Left kidney (tissue), 1 donor: ENCODE measurements at regions not wholly inside any gene's neighbourhood (a gene's known extent, or its start where the extent isn't known, plus 50 kb on each side); places are given as distances from the start of the nearest gene placed in this dataset.
A peak's percentile ranks its signal among the peaks of the same experiment; 100 is the strongest.
"Not testable (repeated sequence)": the region's sequence is repeated elsewhere in the genome, so short reads cannot be mapped to it uniquely, and the experiment has no call there.

ENCODE experiments used
- DNase-seq: peaks from one replicate; pipeline ENCODE4 v3.0.0-alpha.2; 2013

GRCh38 chr10:121278386-121278785 is 319.9 kb downstream of the FGFR2 start:
- DNase-seq: not testable (repeated sequence)

GRCh38 chr10:121281576-121281975 is 316.7 kb downstream of the FGFR2 start:
- DNase-seq: no peak

- DNase-seq: no peak
Observed at GRCh38 chr10:121282264-121282663, 316.0 kb downstream of the FGFR2 start.

- DNase-seq: no peak
Observed at GRCh38 chr10:121282797-121283515, 315.3 kb downstream of the FGFR2 start.

- DNase-seq: peak; percentile 51
Observed at GRCh38 chr10:121284936-121285335, 313.3 kb downstream of the FGFR2 start.

DNA sequence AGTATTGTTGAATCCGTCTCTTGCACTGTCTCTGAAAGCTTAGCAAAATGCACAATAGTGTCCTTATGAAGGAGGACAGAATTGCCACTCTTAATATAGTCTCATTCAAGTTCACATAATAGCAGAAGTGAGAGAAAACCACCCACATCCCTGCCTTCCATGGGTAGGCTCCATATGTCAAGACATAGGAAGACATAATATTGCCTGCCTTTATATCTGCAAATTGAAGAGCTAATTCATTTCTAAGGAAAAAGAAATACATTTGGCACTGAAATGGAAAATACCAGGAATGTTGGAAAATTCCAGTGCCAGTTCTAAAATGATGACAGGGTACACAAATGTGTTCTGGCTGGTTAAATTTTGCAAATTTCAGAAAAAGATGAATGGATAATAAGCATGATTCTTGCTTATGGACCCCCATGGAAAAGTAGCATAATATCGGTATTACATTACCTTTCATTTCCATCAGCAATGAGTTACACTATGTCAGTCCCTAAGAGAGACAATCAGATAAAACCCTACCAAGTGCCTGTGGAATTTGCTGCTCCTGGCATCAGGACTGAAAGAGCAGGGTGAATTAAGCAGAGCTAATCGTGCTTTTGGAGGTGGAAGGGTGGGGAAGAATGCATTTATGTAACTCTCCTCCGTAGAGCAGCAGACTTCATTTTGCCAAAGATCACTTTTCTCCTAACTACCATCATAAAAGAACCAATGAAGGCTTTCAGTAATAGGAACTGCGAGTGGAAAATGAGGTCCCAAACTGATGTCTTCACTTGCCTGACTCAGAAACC is 312.6 kb downstream of the FGFR2 start:
- no peak for DNase-seq

- no peak for DNase-seq
Observed at GRCh38 chr10:121288011-121288410, 310.2 kb downstream of the FGFR2 start.

GRCh38 chr10:121288864-121289661 is 309.2 kb downstream of the FGFR2 start:
- no peak for DNase-seq

GRCh38 chr10:121289800-121290199 is 308.4 kb downstream of the FGFR2 start:
- no peak for DNase-seq

GRCh38 chr10:121290674-121291073 is 307.6 kb downstream of the FGFR2 start:
- DNase-seq: no peak

DNA sequence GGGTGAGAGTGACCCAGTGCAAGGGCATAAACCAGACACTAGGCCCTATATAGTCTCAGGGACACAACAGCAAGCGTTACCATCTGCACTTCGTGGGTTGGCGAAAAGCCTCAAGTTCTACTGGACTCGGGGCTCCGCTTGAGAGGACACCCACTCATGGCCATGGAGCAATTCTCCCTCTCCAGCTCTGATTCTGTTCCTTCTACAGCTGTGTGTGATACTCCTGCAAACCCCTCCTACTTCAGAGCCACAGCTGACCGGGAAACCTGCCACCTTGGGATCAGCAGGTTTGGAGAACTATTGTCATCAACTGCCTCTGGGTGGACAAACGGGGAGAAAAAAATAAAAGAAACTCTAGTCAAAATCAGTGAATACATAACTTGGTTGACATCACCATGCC is 306.9 kb downstream of the FGFR2 start:
- DNase-seq: no peak

GRCh38 chr10:121291823-121292222 is 306.4 kb downstream of the FGFR2 start:
- DNase-seq: no peak

GRCh38 chr10:121292321-121292720 is 305.9 kb downstream of the FGFR2 start:
- no peak for DNase-seq

GRCh38 chr10:121293110-121293509 is 305.1 kb downstream of the FGFR2 start:
- no peak for DNase-seq

DNA sequence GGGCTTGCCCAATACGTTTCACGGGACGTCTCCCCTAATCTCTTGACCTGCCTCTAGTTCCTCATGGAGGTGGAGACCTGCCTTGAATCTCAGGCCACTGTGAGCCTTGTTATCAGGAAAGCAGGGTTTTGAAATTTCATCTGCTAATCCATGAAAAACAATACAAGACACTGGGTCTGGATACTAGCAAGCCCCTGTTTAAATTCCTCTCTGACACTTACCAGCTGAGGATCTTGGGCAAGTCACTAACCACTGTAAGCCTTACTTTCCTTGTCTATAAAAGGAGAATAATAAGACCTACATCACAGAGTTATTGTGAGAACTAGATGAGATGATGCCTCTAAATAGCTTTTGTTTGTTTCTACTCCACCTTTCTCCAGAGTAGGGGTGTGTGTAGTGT is 303.6 kb downstream of the FGFR2 start:
- DNase-seq: no peak

GRCh38 chr10:121296378-121296777 is 301.9 kb downstream of the FGFR2 start:
- DNase-seq: no peak

DNA sequence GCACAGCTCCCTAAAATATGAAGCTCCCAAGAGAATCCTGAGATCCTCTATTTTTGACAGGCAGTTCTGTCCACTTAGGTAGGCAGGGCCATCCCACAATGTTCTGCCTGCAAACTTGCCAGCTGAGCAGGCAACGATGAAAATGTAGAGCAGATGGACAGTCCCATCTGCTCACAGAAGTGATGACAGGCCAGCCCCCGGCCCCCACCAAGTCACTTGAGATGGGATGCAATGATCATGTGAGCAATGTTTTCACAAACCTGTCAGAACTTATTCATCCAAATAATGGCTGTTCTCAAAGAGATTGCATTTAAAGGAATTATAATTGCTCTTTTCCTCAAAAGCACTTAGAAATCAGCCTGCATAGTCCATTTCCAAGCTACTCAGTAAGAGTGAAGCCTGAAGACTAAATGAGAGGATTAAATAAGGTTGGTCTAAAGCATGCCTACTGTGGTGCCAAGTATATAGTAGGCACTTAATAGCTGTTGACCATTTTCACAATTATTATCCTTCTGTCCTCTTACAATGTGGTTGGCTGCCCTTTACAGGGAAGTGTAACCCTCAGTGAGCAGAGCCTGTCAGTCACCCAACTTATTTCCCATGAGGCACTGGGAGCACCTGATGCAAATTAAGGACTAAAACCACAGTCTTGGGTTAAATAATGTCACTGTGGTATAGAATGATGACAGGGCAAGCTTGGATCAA is 301.2 kb downstream of the FGFR2 start:
- DNase-seq: no peak

GRCh38 chr10:121300723-121301122 is 297.5 kb downstream of the FGFR2 start:
- no peak for DNase-seq

GRCh38 chr10:121302541-121303180 is 295.6 kb downstream of the FGFR2 start:
- DNase-seq: no peak

GRCh38 chr10:121303287-121303890 is 294.9 kb downstream of the FGFR2 start:
- no peak for DNase-seq

DNA sequence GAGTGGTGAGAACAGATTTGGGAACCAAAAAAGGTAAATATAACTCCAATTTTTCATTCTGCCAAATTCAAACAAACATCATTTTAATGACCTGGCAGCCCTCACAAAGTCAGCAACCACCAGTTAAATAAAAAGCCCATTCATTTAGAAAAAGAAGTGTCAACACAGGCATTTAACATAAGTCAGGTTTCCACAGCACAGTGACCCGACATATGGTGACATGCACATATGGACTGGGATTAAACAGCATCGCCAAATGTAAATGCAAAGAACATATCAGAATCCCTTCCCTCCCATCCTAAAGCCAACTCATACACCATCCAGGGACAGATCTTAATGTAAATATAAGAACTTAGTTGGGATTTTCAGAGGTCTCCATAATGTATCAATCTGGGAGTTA is 293.2 kb downstream of the FGFR2 start:
- DNase-seq: no peak
